Activated naive CD4-positive, alpha-beta T cell treated with anti-CD3 and anti-CD28 coated beads for 36 hours (primary cell): ENCODE measurements at regions not wholly inside any gene's neighbourhood (a gene's known extent, or its start where the extent isn't known, plus 50 kb on each side); places are given as distances from the start of the nearest gene placed in this dataset.

Source experiments
- CTCF ChIA-PET: fragments of 350-600 bp; sonication (Branson Sonifier 250); formaldehyde crosslinking; loops from one replicate; lab custom pipeline; 2021; ENCODE audit warnings: antibody characterized with exemption; lab: Charles Lee
- DNase-seq: peaks from one replicate; pipeline ENCODE4 v3.0.0-alpha.2; 2020
- H3K27ac Mint-ChIP-seq: one replicate; pipeline ENCODE4 v1.8.0; 2021; ENCODE audit warnings: mild to moderate bottlenecking, mixed read lengths
- H3K27me3 Mint-ChIP-seq: one replicate; pipeline ENCODE4 v1.8.0; 2021; ENCODE audit warnings: low read depth, mixed read lengths
- H3K36me3 Mint-ChIP-seq: one replicate; pipeline ENCODE4 v1.8.0; 2021; ENCODE audit warnings: low read depth, mixed read lengths
- H3K4me1 Mint-ChIP-seq: one replicate; pipeline ENCODE4 v1.8.0; 2021; ENCODE audit warnings: low read depth, mixed read lengths
- H3K4me3 Mint-ChIP-seq: one replicate; pipeline ENCODE4 v1.8.0; 2021; ENCODE audit warnings: mild to moderate bottlenecking, moderate library complexity, mixed read lengths
- H3K9me3 Mint-ChIP-seq: one replicate; pipeline ENCODE4 v1.8.0; 2021; ENCODE audit warnings: mixed read lengths
- intact Hi-C: fragments of 100-400 bp; cut with micrococcal nuclease; formaldehyde crosslinking; loops from one replicate; pipeline ENCODE4 v1.15.1; 2023

- Mint-ChIP-seq H3K27ac (no peak overlapping the region), H3K27me3 (peaks cover 10% of the 10 kb centered on the region), H3K9me3 (no peaks in the 10 kb centered on the region), H3K4me3 (no peak overlapping the region), H3K36me3 (no peaks in the 10 kb centered on the region), H3K4me1 (no peaks in the 10 kb centered on the region)
- CTCF ChIA-PET: no interaction called here
- intact Hi-C loops: no loop called here
- DNase-seq: no peak
Measured at GRCh38 chr12:88251798-88252197, 109.7 kb downstream of the TMTC3 start.

GRCh38 chr12:88253371-88253978 lies 111.4 kb downstream of the TMTC3 start:
- intact Hi-C loops: no loop called here
- no peaks in the 10 kb centered on the region for H3K4me1 Mint-ChIP-seq
- H3K27me3 Mint-ChIP-seq: peaks cover 10% of the 10 kb centered on the region
- no peak overlapping the region for H3K27ac Mint-ChIP-seq
- no peaks in the 10 kb centered on the region for H3K9me3 Mint-ChIP-seq
- CTCF ChIA-PET: interaction anchor here (0.6 kb wide), 1 partner anchor 662 kb away, joined by 5 read pairs; no protein-coding TSS in a partner anchor
- no peak overlapping the region for H3K4me3 Mint-ChIP-seq
- DNase-seq: no peak
- no peaks in the 10 kb centered on the region for H3K36me3 Mint-ChIP-seq

- CTCF ChIA-PET: no interaction called here
Measured at GRCh38 chr12:88255224-88255623, 113.1 kb downstream of the TMTC3 start.

GRCh38 chr12:88255847-88256246 lies 113.7 kb downstream of the TMTC3 start:
- peaks cover 7% of the 10 kb centered on the region for H3K27me3 Mint-ChIP-seq
- CTCF ChIA-PET: no interaction called here

More at GRCh38 chr12:88255224-88255623, 113.1 kb downstream of the TMTC3 start:
- intact Hi-C loops: no loop called here
- Mint-ChIP-seq H3K9me3 (no peaks in the 10 kb centered on the region), H3K27ac (no peak overlapping the region), H3K27me3 (peaks cover 7% of the 10 kb centered on the region), H3K36me3 (no peaks in the 10 kb centered on the region), H3K4me3 (no peak overlapping the region), H3K4me1 (no peaks in the 10 kb centered on the region)
- no peak for DNase-seq

GRCh38 chr12:88258396-88258795 lies 116.3 kb downstream of the TMTC3 start:
- H3K4me1 Mint-ChIP-seq: no peaks in the 10 kb centered on the region
- CTCF ChIA-PET: no interaction called here
- H3K27ac Mint-ChIP-seq: no peak overlapping the region
- H3K4me3 Mint-ChIP-seq: no peak overlapping the region
- DNase-seq: no peak
- intact Hi-C loops: no loop called here
- H3K27me3 Mint-ChIP-seq: peaks cover 9% of the 10 kb centered on the region
- H3K9me3 Mint-ChIP-seq: no peaks in the 10 kb centered on the region
- no peaks in the 10 kb centered on the region for H3K36me3 Mint-ChIP-seq

More at GRCh38 chr12:88255847-88256246, 113.7 kb downstream of the TMTC3 start:
- intact Hi-C loops: no loop called here
- Mint-ChIP-seq H3K4me1 (no peaks in the 10 kb centered on the region), H3K27ac (no peak overlapping the region), H3K4me3 (no peak overlapping the region), H3K9me3 (no peaks in the 10 kb centered on the region), H3K36me3 (no peaks in the 10 kb centered on the region)
- DNase-seq: no peak

- H3K36me3 Mint-ChIP-seq: no peaks in the 10 kb centered on the region
- H3K27ac Mint-ChIP-seq: no peak overlapping the region
- no peaks in the 10 kb centered on the region for H3K4me1 Mint-ChIP-seq
- intact Hi-C loops: no loop called here
- no peaks in the 10 kb centered on the region for H3K27me3 Mint-ChIP-seq
- no peaks in the 10 kb centered on the region for H3K9me3 Mint-ChIP-seq
- no peak overlapping the region for H3K4me3 Mint-ChIP-seq
- no peak for DNase-seq
- CTCF ChIA-PET: no interaction called here
Measured at GRCh38 chr12:88266806-88267360, 124.8 kb downstream of the TMTC3 start.

- DNase-seq: no peak
- H3K9me3 Mint-ChIP-seq: no peaks in the 10 kb centered on the region
- no peak overlapping the region for H3K4me3 Mint-ChIP-seq
- H3K36me3 Mint-ChIP-seq: no peaks in the 10 kb centered on the region
- H3K27me3 Mint-ChIP-seq: no peaks in the 10 kb centered on the region
- CTCF ChIA-PET: no interaction called here
- intact Hi-C loops: no loop called here
- H3K4me1 Mint-ChIP-seq: no peaks in the 10 kb centered on the region
- no peak overlapping the region for H3K27ac Mint-ChIP-seq
Measured at GRCh38 chr12:88267630-88268029, 125.5 kb downstream of the TMTC3 start.

- Mint-ChIP-seq H3K27ac (no peak overlapping the region), H3K36me3 (no peaks in the 10 kb centered on the region), H3K27me3 (no peaks in the 10 kb centered on the region), H3K4me3 (no peak overlapping the region), H3K9me3 (peaks cover 5% of the 10 kb centered on the region), H3K4me1 (no peaks in the 10 kb centered on the region)
- CTCF ChIA-PET: no interaction called here
- no peak for DNase-seq
- intact Hi-C loops: no loop called here
Measured at GRCh38 chr12:88272456-88272855, 130.3 kb downstream of the TMTC3 start.

GRCh38 chr12:88273450-88273849 lies 131.3 kb downstream of the TMTC3 start:
- intact Hi-C loops: no loop called here
- Mint-ChIP-seq H3K27ac (no peak overlapping the region), H3K36me3 (no peaks in the 10 kb centered on the region), H3K27me3 (no peaks in the 10 kb centered on the region), H3K9me3 (peaks cover 9% of the 10 kb centered on the region), H3K4me1 (no peaks in the 10 kb centered on the region), H3K4me3 (no peak overlapping the region)
- DNase-seq: no peak
- CTCF ChIA-PET: no interaction called here

- Mint-ChIP-seq H3K4me3 (no peak overlapping the region), H3K9me3 (peaks cover 11% of the 10 kb centered on the region), H3K4me1 (no peaks in the 10 kb centered on the region), H3K27me3 (no peaks in the 10 kb centered on the region), H3K27ac (no peak overlapping the region), H3K36me3 (no peaks in the 10 kb centered on the region)
- no peak for DNase-seq
- intact Hi-C loops: no loop called here
- CTCF ChIA-PET: no interaction called here
Measured at GRCh38 chr12:88273875-88274274, 131.8 kb downstream of the TMTC3 start.

- H3K9me3 Mint-ChIP-seq: no peaks in the 10 kb centered on the region
Measured at GRCh38 chr12:88291498-88292131, 149.5 kb downstream of the TMTC3 start.

GRCh38 chr12:88298014-88298682 lies 156.0 kb downstream of the TMTC3 start:
- Mint-ChIP-seq H3K9me3 (peaks cover 4% of the 10 kb centered on the region), H3K36me3 (no peaks in the 10 kb centered on the region), H3K27me3 (peaks cover 2% of the 10 kb centered on the region), H3K4me3 (no peak overlapping the region), H3K27ac (no peak overlapping the region), H3K4me1 (peaks cover 17% of the 10 kb centered on the region)
- CTCF ChIA-PET: no interaction called here
- no peak for DNase-seq
- intact Hi-C loops: loop anchor here (2.0 kb wide), 2 partner anchors 155 to 1055 kb away; partner anchors contain the start of genes CEP290, DUSP6 and TMTC3

More at GRCh38 chr12:88291498-88292131, 149.5 kb downstream of the TMTC3 start:
- Mint-ChIP-seq H3K27ac (no peak overlapping the region), H3K36me3 (no peaks in the 10 kb centered on the region), H3K27me3 (peaks cover 5% of the 10 kb centered on the region), H3K4me1 (no peaks in the 10 kb centered on the region), H3K4me3 (no peak overlapping the region)
- intact Hi-C loops: no loop called here
- CTCF ChIA-PET: interaction anchor here (0.6 to 1.1 kb wide), 2 partner anchors 8 to 14 kb away, joined by 4 read pairs; no protein-coding TSS in a partner anchor
- DNase-seq: no peak
